ENCODE measurements at regions not wholly inside any gene's neighbourhood (a gene's known extent, or its start where the extent isn't known, plus 50 kb on each side); places are given as distances from the start of the nearest gene placed in this dataset.

- TF ChIP-seq CTCF (IDR thresholded peaks at IDR 0.05) (no peak), POLR2A (IDR thresholded peaks at IDR 0.05) (no peak)
Observed at GRCh38 chr3:3600665-3601340, 198.4 kb upstream of the LRRN1 start.

Data from uterus (tissue), 2 donors.